Psoas muscle (tissue), 7 donors: ENCODE measurements at regions not wholly inside any gene's neighbourhood (a gene's known extent, or its start where the extent isn't known, plus 50 kb on each side); places are given as distances from the start of the nearest gene placed in this dataset.
"Not testable (repeated sequence)": the region's sequence is repeated elsewhere in the genome, so short reads cannot be mapped to it uniquely, and the experiment has no call there.

Experiments
- ATAC-seq, 4 donors: fragments of 200-7000 bp; cut with Tn5 transposase; one replicate each; pipeline ENCODE4 v1.9.1; 2020; ENCODE audit warnings: moderate library complexity in 3 of 4, mild to moderate bottlenecking in 2 of 4
- DNase-seq, 2 donors: peaks; one replicate each; pipeline ENCODE4 v3.0.0-alpha.2; 2020
- H3K27ac ChIP-seq: fragments of 200-600 bp; one replicate; pipeline ENCODE4 v1.8.0; 2022
- H3K27me3 ChIP-seq, 3 donors: fragments of 200-600 bp in 1 of 3; one replicate each; pipeline versions ENCODE4 v1.6.1 to v1.8.0; 2013 to 2022; ENCODE audit warnings: low read length in 2 of 3, mild to moderate bottlenecking in 2 of 3, moderate library complexity in 1 of 3; ENCODE audit not compliant: insufficient read depth in 3 of 3
- H3K36me3 ChIP-seq, 2 donors: fragments of 200-600 bp in 1 of 2; one replicate each; pipeline versions ENCODE4 v1.6.1 to v1.8.0; 2013 to 2022; ENCODE audit warnings: low read depth in 1 of 2, mild to moderate bottlenecking in 1 of 2, moderate library complexity in 1 of 2; ENCODE audit not compliant: insufficient read depth in 1 of 2
- H3K4me1 ChIP-seq: fragments of 200-600 bp; one replicate; pipeline ENCODE4 v1.8.0; 2022
- H3K4me3 ChIP-seq: fragments of 200-600 bp; one replicate; pipeline ENCODE4 v1.8.0; 2022; ENCODE audit warnings: mild to moderate bottlenecking
- H3K9me3 ChIP-seq: fragments of 200-600 bp; one replicate; pipeline ENCODE4 v1.8.0; 2022
- WGBS, 3 donors: extraction: QIAGEN DNeasy Blood & Tissue Kit; methylation state at CpG; one replicate each; pipeline versions ENCODE4 v1.1.6 to v1.1.7; 2013; 5-methylcytosine and 5-hydroxymethylcytosine counted together
- intact Hi-C, 2 donors: fragments of 100-400 bp; cut with DNase I; formaldehyde crosslinking; loops; one replicate each; pipeline versions ENCODE4 v1.11.0 to v1.14.2; 2022
- TF ChIP-seq, protein P1 (sequence below): fragments of 200-600 bp; IDR thresholded peaks from one replicate; pipeline ENCODE4 v1.8.0; 2022; ENCODE audit warnings: antibody characterized with exemption
- donor health status: healthy with polysubstance abuse.
- donor health status: DM: no; HTN: no; CAD: no; lungs with moderate emphysema.
- donor health status: Bipolar disorder and iron deficiency.
- donor health status: healthy.
- donor health status: DM: yes; HTN: yes; CAD: no.
- donor health status: DM: no; HTN: no; CAD: no.
- donor health status: DM: yes; HTN: yes; CAD: no.

DNA sequence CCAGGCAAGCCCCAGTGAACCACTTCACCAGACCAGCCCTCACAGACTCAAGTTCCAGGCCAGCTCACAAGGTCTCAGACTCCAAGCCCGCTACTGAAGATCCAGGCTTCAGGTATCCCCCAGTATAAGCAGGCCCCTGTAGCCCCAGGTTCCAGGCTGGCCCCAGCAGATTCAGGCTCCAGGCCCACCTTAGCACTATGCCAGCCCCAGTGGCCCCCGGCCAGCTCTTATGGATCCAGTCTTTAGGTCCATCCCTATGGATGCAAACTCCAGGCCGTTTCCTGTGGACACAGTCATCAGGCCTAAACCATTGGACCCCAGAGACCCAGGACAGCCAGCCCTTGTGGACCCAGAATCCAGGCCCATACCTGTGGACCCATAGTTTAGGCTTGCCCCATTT lies 277.8 kb upstream of the MAGEB18 start:
- 45 to 82% (median 63%) methylated on average over 2 to 3 of the region's 3 CpGs for WGBS, 3 donors
- TF ChIP-seq, protein P1, sequence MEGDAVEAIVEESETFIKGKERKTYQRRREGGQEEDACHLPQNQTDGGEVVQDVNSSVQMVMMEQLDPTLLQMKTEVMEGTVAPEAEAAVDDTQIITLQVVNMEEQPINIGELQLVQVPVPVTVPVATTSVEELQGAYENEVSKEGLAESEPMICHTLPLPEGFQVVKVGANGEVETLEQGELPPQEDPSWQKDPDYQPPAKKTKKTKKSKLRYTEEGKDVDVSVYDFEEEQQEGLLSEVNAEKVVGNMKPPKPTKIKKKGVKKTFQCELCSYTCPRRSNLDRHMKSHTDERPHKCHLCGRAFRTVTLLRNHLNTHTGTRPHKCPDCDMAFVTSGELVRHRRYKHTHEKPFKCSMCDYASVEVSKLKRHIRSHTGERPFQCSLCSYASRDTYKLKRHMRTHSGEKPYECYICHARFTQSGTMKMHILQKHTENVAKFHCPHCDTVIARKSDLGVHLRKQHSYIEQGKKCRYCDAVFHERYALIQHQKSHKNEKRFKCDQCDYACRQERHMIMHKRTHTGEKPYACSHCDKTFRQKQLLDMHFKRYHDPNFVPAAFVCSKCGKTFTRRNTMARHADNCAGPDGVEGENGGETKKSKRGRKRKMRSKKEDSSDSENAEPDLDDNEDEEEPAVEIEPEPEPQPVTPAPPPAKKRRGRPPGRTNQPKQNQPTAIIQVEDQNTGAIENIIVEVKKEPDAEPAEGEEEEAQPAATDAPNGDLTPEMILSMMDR, result no peak
- Histone ChIP-seq H3K36me3 (no peaks in the 10 kb centered on the region), H3K4me3 (no peak overlapping the region), H3K27me3 (no peaks in the 10 kb centered on the region), H3K27ac (no peak overlapping the region), H3K4me1 (no peaks in the 10 kb centered on the region), H3K9me3 (no peaks in the 10 kb centered on the region)
- ATAC-seq, result no peak
- DNase-seq, result peak in 1 of 2 donors; percentile 13
- intact Hi-C loops, result no loop called here

DNA sequence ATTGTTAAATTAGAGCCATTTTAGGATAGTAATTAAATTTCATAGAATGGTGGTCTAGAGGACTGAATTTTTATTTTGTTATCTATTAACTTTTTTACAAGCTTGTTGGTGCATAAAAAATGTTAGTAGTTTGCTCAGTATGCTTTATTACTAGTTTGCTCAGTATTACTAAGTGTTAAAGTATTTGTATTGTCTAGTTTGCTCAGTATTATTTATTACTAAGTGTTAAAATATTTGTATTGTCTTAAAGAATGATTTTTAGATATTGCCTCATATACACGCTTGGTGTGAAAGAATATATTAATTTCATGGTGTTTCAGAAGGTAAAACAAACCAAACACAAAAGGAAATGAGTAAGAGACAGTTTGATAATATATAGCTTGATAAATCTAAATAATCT lies 268.4 kb upstream of the MAGEB18 start:
- no peaks in the 10 kb centered on the region for H3K4me1 ChIP-seq
- no peak overlapping the region for H3K27ac ChIP-seq
- H3K9me3 ChIP-seq, result no peaks in the 10 kb centered on the region
- no peak for DNase-seq
- no peak for ATAC-seq
- WGBS, 3 donors, result 43 to 76% (median 72%) methylated on average over 1 of the region's 1 CpG
- TF ChIP-seq, protein P1, result no peak
- H3K36me3 ChIP-seq, result no peaks in the 10 kb centered on the region
- peaks cover 0 to 5% (median 0%) of the 10 kb centered on the region in 3 donors for H3K27me3 ChIP-seq
- H3K4me3 ChIP-seq, result no peak overlapping the region
- intact Hi-C loops, result no loop called here

DNA sequence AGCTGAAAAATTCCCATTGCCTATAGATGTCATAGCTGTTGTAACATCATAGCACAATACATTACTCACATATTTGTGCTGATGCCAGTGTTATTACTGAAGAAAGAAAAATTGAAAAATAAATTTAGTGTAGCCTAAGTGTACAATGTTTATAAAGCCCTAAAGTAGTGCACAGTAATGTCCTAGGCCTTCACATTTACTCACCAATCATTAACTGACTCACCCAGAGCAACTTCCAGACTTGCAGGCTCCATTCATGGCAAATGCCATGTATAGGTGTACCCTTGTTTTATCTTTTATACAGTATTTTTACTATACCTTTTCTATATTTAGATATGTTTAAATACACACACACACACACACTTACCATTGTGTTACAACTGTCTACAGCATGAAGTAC lies 265.4 kb upstream of the MAGEB18 start:
- DNase-seq, result no peak
- Histone ChIP-seq H3K9me3 (no peaks in the 10 kb centered on the region), H3K27ac (no peak overlapping the region), H3K27me3 (peaks cover 0 to 5% (median 0%) of the 10 kb centered on the region in 3 donors), H3K4me1 (no peaks in the 10 kb centered on the region), H3K4me3 (no peak overlapping the region), H3K36me3 (no peaks in the 10 kb centered on the region)
- TF ChIP-seq, protein P1, result no peak
- intact Hi-C loops, result no loop called here
- ATAC-seq, result no peak

DNA sequence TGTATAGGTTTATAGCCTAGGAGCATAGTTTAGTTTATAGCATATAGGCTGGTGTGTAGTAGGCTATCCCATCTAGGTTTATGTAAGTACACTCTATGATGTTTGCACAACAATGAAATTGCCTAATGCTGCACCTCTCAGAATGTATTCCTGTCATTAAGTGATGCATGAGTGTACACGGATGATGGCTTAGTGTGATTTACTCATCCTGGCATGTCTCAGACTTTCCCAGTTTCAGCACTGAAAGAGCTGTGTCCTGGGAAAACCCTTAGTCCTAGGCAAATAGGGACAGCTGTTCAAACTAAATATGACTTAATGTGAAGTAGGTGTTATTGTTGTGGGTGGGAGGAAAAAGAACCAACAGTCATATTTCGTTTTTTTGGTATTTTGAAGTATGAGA lies 264.9 kb upstream of the MAGEB18 start:
- H3K27ac ChIP-seq, result no peak overlapping the region
- peaks cover 0 to 5% (median 0%) of the 10 kb centered on the region in 3 donors for H3K27me3 ChIP-seq
- H3K9me3 ChIP-seq, result no peaks in the 10 kb centered on the region
- ATAC-seq (no peak), DNase-seq (no peak)
- intact Hi-C loops, result no loop called here
- H3K36me3 ChIP-seq, result no peaks in the 10 kb centered on the region
- TF ChIP-seq, protein P1, result no peak
- 21 to 53% (median 38%) methylated on average over 2 of the region's 2 CpGs for WGBS, 3 donors
- H3K4me1 ChIP-seq, result no peaks in the 10 kb centered on the region
- no peak overlapping the region for H3K4me3 ChIP-seq

DNA sequence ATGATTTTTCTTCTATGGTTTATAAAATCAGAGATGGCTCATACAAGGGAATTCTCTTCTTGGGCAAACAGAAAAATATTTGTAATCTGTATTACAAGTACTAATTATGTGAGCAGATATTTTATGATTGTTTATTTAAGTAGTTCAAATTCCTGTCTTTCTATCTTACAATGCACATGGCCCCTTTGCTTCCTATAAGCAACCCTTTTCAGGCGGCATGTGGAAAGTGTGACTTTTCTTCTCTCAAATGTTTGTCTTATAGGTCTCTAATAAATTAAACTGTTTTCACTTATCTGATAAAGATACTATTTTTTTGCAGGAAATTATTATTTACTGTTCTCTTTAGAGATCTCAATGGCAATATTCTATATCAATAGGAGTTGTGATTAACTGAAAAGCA lies 259.3 kb upstream of the MAGEB18 start:
- Histone ChIP-seq H3K9me3 (no peaks in the 10 kb centered on the region), H3K27me3 (no peaks in the 10 kb centered on the region), H3K4me1 (no peaks in the 10 kb centered on the region), H3K36me3 (no peaks in the 10 kb centered on the region), H3K27ac (no peak overlapping the region), H3K4me3 (no peak overlapping the region)
- DNase-seq, result no peak
- ATAC-seq, result no peak
- TF ChIP-seq, protein P1, result no peak
- intact Hi-C loops, result no loop called here
- WGBS, 3 donors, result 0 to 84% (median 75%) methylated on average over 1 of the region's 1 CpG

DNA sequence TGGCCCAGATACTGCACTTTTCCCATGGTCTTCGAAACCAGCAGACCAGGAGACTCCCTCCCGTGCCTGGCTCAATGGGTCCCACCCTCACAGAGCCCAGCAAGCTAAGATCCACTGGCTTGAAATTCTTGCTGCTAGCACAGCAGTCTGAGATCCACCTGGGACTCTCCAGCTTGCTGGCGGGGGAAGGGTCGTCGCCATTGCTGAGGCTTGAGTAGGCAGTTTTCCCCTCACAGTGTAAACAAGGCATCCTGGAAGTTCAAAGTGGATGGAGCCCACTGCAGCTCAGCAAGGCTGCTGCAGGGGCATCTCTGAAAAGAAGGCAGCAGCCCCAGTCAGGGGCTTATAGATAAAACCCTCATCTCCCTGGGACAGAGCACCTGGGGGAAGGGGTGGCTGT lies 255.6 kb upstream of the MAGEB18 start:
- H3K4me3 ChIP-seq, H3K36me3 ChIP-seq, H3K9me3 ChIP-seq, H3K4me1 ChIP-seq, DNase-seq, ATAC-seq, H3K27me3 ChIP-seq, intact Hi-C loops, H3K27ac ChIP-seq: not testable (repeated sequence)
- 55 to 88% (median 67%) methylated on average over 5 of the region's 5 CpGs for WGBS, 3 donors
